SK-N-SH (cell line): ENCODE measurements at regions not wholly inside any gene's neighbourhood (a gene's known extent, or its start where the extent isn't known, plus 50 kb on each side); places are given as distances from the start of the nearest gene placed in this dataset.

ENCODE experiments used
- CTCF ChIA-PET: fragments of 300-600, 350-600 bp; formaldehyde crosslinking; extraction: SDS; loops from one replicate; lab custom pipeline; 2021; lab: Yijun Ruan, JAX
- POLR2A ChIA-PET: fragments of 350-600 bp; sonication (Branson Sonifier 250); formaldehyde crosslinking; extraction: SDS; loops from one replicate; lab custom pipeline; 2020; ENCODE audit warnings: antibody characterized with exemption, inconsistent platforms; lab: Yijun Ruan, JAX
- DNase-seq: peaks from one replicate; pipeline ENCODE4 v3.0.0; 2012
- H2AFZ ChIP-seq: fragments of 200-600 bp; sonication (generic); 2 replicates; pipeline ENCODE4 v1.8.1; 2016; ENCODE audit warnings: antibody characterized with exemption, mild to moderate bottlenecking, low read depth
- H3F3A ChIP-seq: fragments of 200-600 bp; sonication (generic); replicated peaks from 2 replicates; pipeline ENCODE3; 2016; ENCODE audit warnings: antibody characterized with exemption, mild to moderate bottlenecking; ENCODE audit not compliant: insufficient read depth
- H3K27ac ChIP-seq, 2 experiments: fragments of 200-500 bp in 1 of 2; fragments of 200-600 bp in 1 of 2; sonication (Bioruptor generic) in 1 of 2; sonication (generic), shearing (Covaris generic) in 1 of 2; 2 replicates each; pipeline versions ENCODE4 v1.5.1 to v1.6.1; 2014 to 2016; ENCODE audit warnings: low read depth in 2 of 2, inconsistent platforms in 1 of 2, low read length in 1 of 2, mild to moderate bottlenecking in 1 of 2, mixed read lengths in 1 of 2
- H3K27me3 ChIP-seq: fragments of 200-600 bp; sonication (generic), shearing (Covaris generic); 2 replicates; pipeline ENCODE4 v1.6.1; 2016; ENCODE audit warnings: mixed run types; ENCODE audit not compliant: insufficient read depth
- H3K36me3 ChIP-seq, 2 experiments: fragments of 200-500 bp in 1 of 2; fragments of 200-600 bp in 1 of 2; sonication (Bioruptor generic) in 1 of 2; sonication (generic) in 1 of 2; replicated peaks in 1 of 2; 2 replicates each; pipeline versions ENCODE3 to v1.5.1; 2014 to 2016; ENCODE audit warnings: low read length in 1 of 2, mild to moderate bottlenecking in 1 of 2; ENCODE audit not compliant: insufficient read depth in 2 of 2, control insufficient read depth in 1 of 2
- H3K4me1 ChIP-seq, 2 experiments: fragments of 200-500 bp in 1 of 2; fragments of 200-600 bp in 1 of 2; sonication (Bioruptor generic) in 1 of 2; sonication (generic), shearing (Covaris generic) in 1 of 2; 2 replicates each; pipeline versions ENCODE4 v1.5.1 to v1.6.1; 2014 to 2016; ENCODE audit warnings: low read depth in 1 of 2, low read length in 1 of 2, mixed run types in 1 of 2; ENCODE audit not compliant: insufficient read depth in 2 of 2, control insufficient read depth in 1 of 2
- H3K4me2 ChIP-seq: fragments of 200-600 bp; sonication (generic), shearing (Covaris generic); 2 replicates; pipeline ENCODE4 v1.6.1; 2017; ENCODE audit warnings: mixed run types
- H3K4me3 ChIP-seq, 2 experiments: fragments of 200-500 bp in 1 of 2; fragments of 200-600 bp in 1 of 2; sonication (Bioruptor generic) in 1 of 2; sonication (generic), shearing (Covaris generic) in 1 of 2; 2 replicates each; pipeline versions ENCODE4 v1.5.1 to v1.8.1; 2014 to 2016; ENCODE audit warnings: low read depth in 2 of 2, inconsistent platforms in 1 of 2, low read length in 1 of 2, mild to moderate bottlenecking in 1 of 2, mixed read lengths in 1 of 2, moderate library complexity in 1 of 2
- H3K79me2 ChIP-seq: fragments of 200-600 bp; sonication (generic); 2 replicates; pipeline ENCODE4 v1.8.1; 2017; ENCODE audit warnings: mild to moderate bottlenecking; ENCODE audit not compliant: insufficient read depth
- H3K9ac ChIP-seq: fragments of 200-600 bp; sonication (generic); 2 replicates; pipeline ENCODE4 v1.6.1; 2017; ENCODE audit warnings: mixed run types
- H3K9me2 ChIP-seq: fragments of 200-600 bp; sonication (generic); 2 replicates; pipeline ENCODE4 v1.6.1; 2017; ENCODE audit warnings: mixed run types
- H3K9me3 ChIP-seq: fragments of 200-600 bp; sonication (generic); 2 replicates; pipeline ENCODE4 v1.6.1; 2017; ENCODE audit warnings: mixed run types, mild to moderate bottlenecking, moderate library complexity
- H4K20me1 ChIP-seq: fragments of 200-600 bp; sonication (generic); 2 replicates; pipeline ENCODE4 v1.6.1; 2017; ENCODE audit warnings: mild to moderate bottlenecking, mixed run types; ENCODE audit not compliant: insufficient read depth
- CHD2 ChIP-seq: fragments of 150-350 bp; IDR thresholded peaks from 2 replicates; pipeline ENCODE4 v1.6.1; 2018; ENCODE audit warnings: low read length; ENCODE audit not compliant: partially characterized antibody
- ELF1 ChIP-seq: IDR thresholded peaks from 2 replicates; pipeline ENCODE4 v1.4.0; 2012
- EZH2phosphoT487 ChIP-seq: fragments of 200-600 bp; sonication (generic); IDR thresholded peaks from 2 replicates; pipeline ENCODE4 v1.6.1; 2017; ENCODE audit warnings: low read depth, mixed run types, mild to moderate bottlenecking, antibody characterized with exemption, moderate library complexity, borderline replicate concordance
- FOSL2 ChIP-seq: IDR thresholded peaks from 2 replicates; pipeline ENCODE4 v1.4.0; 2012; ENCODE audit warnings: low read depth, mild to moderate bottlenecking, moderate library complexity, borderline replicate concordance
- FOXM1 ChIP-seq: IDR thresholded peaks from 2 replicates; pipeline ENCODE4 v1.4.0; 2012; ENCODE audit warnings: low read depth, mild to moderate bottlenecking
- GATA2 ChIP-seq: sonication (generic); formaldehyde crosslinking; IDR thresholded peaks from 2 replicates; pipeline ENCODE4 v1.5.0; 2020; ENCODE audit warnings: mild to moderate bottlenecking, missing genetic modification reagents
- JUND ChIP-seq: IDR thresholded peaks from 2 replicates; pipeline ENCODE4 v1.4.0; 2012
- NFIC ChIP-seq: IDR thresholded peaks from 2 replicates; pipeline ENCODE4 v1.4.0; 2012; ENCODE audit warnings: borderline replicate concordance
- POLR2AphosphoS5 ChIP-seq: IDR thresholded peaks from 2 replicates; pipeline ENCODE4 v1.6.1; 2012; ENCODE audit warnings: low read depth, low read length
- RFX5 ChIP-seq: IDR thresholded peaks from 2 replicates; pipeline ENCODE4 v1.6.1; 2012; ENCODE audit warnings: mild to moderate bottlenecking, improper control_type of control experiment, low read length
- SIN3A ChIP-seq: IDR thresholded peaks from 2 replicates; pipeline ENCODE4 v1.6.1; 2012; ENCODE audit warnings: low read depth, mild to moderate bottlenecking, low read length, moderate library complexity, borderline replicate concordance
- TCF12 ChIP-seq: IDR thresholded peaks from 2 replicates; pipeline ENCODE4 v1.4.0; 2012
- TEAD4 ChIP-seq: IDR thresholded peaks from 2 replicates; pipeline ENCODE4 v1.4.0; 2012; ENCODE audit warnings: mild to moderate bottlenecking, borderline replicate concordance; ENCODE audit not compliant: insufficient read depth
- YY1 ChIP-seq: IDR thresholded peaks from 2 replicates; pipeline ENCODE4 v1.4.0; 2012; ENCODE audit warnings: low read depth, mild to moderate bottlenecking
- WGBS: methylation state at CpG from one replicate; pipeline ENCODE4 v1.1.6; 2017; ENCODE audit warnings: low lambda C conversion rate; 5-methylcytosine and 5-hydroxymethylcytosine counted together
- TF ChIP-seq, protein P1 (sequence below): IDR thresholded peaks from 2 replicates; pipeline ENCODE4 v1.6.1; 2012; ENCODE audit warnings: mild to moderate bottlenecking, low read depth, low read length, moderate library complexity
- TF ChIP-seq, protein P2 (sequence below): fragments of 200-600 bp; sonication (generic); IDR thresholded peaks from 2 replicates; pipeline ENCODE4 v1.6.1; 2017; ENCODE audit warnings: antibody characterized with exemption, mild to moderate bottlenecking, moderate library complexity
- TF ChIP-seq, protein P3 (sequence below): IDR thresholded peaks from 2 replicates; pipeline ENCODE4; 2012
- TF ChIP-seq, protein P4 (sequence below): fragments of 150-350 bp; IDR thresholded peaks from 2 replicates; pipeline ENCODE4 v1.6.1; 2016; ENCODE audit warnings: mild to moderate bottlenecking, low read depth, low read length
- TF ChIP-seq, protein P5 (sequence below): IDR thresholded peaks from 2 replicates; pipeline ENCODE4 v1.4.0; 2012; ENCODE audit warnings: low read depth, borderline replicate concordance

DNA sequence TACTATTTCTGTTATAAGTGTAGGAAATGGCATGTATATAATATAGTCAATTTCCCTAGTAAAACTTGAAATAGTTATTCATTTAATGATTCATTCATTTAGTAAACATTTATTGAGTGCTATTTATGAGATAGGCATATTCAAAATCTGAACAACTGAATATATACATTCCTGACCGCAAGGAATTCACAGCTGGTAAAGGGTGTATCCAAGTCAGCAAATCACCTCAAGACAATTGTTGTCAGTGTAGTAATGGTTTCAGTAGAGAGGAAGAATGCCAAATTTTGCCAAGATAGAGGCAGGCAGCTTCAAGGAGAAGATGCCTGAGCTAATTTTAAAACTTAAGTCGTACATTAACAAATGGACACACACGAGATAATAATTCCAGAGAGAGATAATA is 89.8 kb upstream of the CHST9 start (continued):
- no peak for TF ChIP-seq YY1
- TF ChIP-seq, protein P1, sequence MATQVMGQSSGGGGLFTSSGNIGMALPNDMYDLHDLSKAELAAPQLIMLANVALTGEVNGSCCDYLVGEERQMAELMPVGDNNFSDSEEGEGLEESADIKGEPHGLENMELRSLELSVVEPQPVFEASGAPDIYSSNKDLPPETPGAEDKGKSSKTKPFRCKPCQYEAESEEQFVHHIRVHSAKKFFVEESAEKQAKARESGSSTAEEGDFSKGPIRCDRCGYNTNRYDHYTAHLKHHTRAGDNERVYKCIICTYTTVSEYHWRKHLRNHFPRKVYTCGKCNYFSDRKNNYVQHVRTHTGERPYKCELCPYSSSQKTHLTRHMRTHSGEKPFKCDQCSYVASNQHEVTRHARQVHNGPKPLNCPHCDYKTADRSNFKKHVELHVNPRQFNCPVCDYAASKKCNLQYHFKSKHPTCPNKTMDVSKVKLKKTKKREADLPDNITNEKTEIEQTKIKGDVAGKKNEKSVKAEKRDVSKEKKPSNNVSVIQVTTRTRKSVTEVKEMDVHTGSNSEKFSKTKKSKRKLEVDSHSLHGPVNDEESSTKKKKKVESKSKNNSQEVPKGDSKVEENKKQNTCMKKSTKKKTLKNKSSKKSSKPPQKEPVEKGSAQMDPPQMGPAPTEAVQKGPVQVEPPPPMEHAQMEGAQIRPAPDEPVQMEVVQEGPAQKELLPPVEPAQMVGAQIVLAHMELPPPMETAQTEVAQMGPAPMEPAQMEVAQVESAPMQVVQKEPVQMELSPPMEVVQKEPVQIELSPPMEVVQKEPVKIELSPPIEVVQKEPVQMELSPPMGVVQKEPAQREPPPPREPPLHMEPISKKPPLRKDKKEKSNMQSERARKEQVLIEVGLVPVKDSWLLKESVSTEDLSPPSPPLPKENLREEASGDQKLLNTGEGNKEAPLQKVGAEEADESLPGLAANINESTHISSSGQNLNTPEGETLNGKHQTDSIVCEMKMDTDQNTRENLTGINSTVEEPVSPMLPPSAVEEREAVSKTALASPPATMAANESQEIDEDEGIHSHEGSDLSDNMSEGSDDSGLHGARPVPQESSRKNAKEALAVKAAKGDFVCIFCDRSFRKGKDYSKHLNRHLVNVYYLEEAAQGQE: no peak
- TF ChIP-seq ELF1: no peak

DNA sequence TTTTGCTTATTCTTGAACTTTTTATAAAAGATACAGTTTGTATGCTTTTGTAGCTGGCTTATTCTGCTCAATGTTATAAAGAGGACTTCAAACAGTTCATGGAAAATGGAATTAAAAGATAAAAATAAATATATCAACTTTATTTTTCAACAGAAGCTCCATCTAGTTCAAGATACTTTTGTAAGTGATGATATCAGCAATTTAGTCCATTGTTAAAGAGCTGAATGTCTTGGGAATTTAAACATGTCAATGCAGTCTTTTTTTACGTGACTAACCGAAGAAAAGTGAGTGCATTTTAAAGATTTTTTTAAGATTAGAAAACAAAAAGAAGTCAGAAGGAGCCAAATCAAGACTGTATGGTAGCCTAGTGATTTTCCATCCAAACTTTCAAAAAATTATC is 85.4 kb upstream of the CHST9 start:
- H3K9me2 ChIP-seq: no peaks in the 10 kb centered on the region
- no peaks in the 10 kb centered on the region for H3K27me3 ChIP-seq
- ChIA-PET POLR2A (no interaction called here), CTCF (no interaction called here)
- no peak overlapping the region for H3K27ac ChIP-seq
- no peaks in the 10 kb centered on the region for H3F3A ChIP-seq
- H2AFZ ChIP-seq: no peak overlapping the region
- no peak overlapping the region for H3K4me3 ChIP-seq
- no peaks in the 10 kb centered on the region for H3K9me3 ChIP-seq
- TF ChIP-seq SIN3A: no peak
- no peak for TF ChIP-seq GATA2 (CRISPR knock-in tag)
- TF ChIP-seq, protein P2, sequence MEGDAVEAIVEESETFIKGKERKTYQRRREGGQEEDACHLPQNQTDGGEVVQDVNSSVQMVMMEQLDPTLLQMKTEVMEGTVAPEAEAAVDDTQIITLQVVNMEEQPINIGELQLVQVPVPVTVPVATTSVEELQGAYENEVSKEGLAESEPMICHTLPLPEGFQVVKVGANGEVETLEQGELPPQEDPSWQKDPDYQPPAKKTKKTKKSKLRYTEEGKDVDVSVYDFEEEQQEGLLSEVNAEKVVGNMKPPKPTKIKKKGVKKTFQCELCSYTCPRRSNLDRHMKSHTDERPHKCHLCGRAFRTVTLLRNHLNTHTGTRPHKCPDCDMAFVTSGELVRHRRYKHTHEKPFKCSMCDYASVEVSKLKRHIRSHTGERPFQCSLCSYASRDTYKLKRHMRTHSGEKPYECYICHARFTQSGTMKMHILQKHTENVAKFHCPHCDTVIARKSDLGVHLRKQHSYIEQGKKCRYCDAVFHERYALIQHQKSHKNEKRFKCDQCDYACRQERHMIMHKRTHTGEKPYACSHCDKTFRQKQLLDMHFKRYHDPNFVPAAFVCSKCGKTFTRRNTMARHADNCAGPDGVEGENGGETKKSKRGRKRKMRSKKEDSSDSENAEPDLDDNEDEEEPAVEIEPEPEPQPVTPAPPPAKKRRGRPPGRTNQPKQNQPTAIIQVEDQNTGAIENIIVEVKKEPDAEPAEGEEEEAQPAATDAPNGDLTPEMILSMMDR: no peak
- TF ChIP-seq POLR2AphosphoS5: no peak
- TF ChIP-seq FOXM1: no peak
- TF ChIP-seq TEAD4: no peak
- TF ChIP-seq ELF1: no peak
- TF ChIP-seq, protein P3, sequence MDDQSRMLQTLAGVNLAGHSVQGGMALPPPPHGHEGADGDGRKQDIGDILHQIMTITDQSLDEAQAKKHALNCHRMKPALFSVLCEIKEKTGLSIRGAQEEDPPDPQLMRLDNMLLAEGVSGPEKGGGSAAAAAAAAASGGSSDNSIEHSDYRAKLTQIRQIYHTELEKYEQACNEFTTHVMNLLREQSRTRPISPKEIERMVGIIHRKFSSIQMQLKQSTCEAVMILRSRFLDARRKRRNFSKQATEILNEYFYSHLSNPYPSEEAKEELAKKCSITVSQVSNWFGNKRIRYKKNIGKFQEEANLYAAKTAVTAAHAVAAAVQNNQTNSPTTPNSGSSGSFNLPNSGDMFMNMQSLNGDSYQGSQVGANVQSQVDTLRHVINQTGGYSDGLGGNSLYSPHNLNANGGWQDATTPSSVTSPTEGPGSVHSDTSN: no peak
- TF ChIP-seq, protein P4, sequence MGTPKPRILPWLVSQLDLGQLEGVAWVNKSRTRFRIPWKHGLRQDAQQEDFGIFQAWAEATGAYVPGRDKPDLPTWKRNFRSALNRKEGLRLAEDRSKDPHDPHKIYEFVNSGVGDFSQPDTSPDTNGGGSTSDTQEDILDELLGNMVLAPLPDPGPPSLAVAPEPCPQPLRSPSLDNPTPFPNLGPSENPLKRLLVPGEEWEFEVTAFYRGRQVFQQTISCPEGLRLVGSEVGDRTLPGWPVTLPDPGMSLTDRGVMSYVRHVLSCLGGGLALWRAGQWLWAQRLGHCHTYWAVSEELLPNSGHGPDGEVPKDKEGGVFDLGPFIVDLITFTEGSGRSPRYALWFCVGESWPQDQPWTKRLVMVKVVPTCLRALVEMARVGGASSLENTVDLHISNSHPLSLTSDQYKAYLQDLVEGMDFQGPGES: no peak
- no peak for TF ChIP-seq TCF12
- TF ChIP-seq, protein P5, sequence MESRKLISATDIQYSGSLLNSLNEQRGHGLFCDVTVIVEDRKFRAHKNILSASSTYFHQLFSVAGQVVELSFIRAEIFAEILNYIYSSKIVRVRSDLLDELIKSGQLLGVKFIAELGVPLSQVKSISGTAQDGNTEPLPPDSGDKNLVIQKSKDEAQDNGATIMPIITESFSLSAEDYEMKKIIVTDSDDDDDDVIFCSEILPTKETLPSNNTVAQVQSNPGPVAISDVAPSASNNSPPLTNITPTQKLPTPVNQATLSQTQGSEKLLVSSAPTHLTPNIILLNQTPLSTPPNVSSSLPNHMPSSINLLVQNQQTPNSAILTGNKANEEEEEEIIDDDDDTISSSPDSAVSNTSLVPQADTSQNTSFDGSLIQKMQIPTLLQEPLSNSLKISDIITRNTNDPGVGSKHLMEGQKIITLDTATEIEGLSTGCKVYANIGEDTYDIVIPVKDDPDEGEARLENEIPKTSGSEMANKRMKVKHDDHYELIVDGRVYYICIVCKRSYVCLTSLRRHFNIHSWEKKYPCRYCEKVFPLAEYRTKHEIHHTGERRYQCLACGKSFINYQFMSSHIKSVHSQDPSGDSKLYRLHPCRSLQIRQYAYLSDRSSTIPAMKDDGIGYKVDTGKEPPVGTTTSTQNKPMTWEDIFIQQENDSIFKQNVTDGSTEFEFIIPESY: no peak
- no peak for TF ChIP-seq RFX5
- TF ChIP-seq NFIC: no peak
- TF ChIP-seq YY1: no peak
- no peak for TF ChIP-seq CHD2
- no peak for TF ChIP-seq EZH2phosphoT487
- no peak for TF ChIP-seq FOSL2
- no peak for TF ChIP-seq JUND
- no peaks in the 10 kb centered on the region for H3K36me3 ChIP-seq
- DNase-seq: no peak
- no peak overlapping the region for H3K4me2 ChIP-seq
- H3K79me2 ChIP-seq: no peaks in the 10 kb centered on the region
- no peak overlapping the region for H3K9ac ChIP-seq
- WGBS: 34% methylated on average over 2 of the region's 2 CpGs
- no peaks in the 10 kb centered on the region for H4K20me1 ChIP-seq
- no peaks in the 10 kb centered on the region for H3K4me1 ChIP-seq
